Retina (tissue), 1 donor: ENCODE measurements at regions not wholly inside any gene's neighbourhood (a gene's known extent, or its start where the extent isn't known, plus 50 kb on each side); places are given as distances from the start of the nearest gene placed in this dataset.
"Not testable (repeated sequence)": the region's sequence is repeated elsewhere in the genome, so short reads cannot be mapped to it uniquely, and the experiment has no call there.

Experiments
- DNase-seq: peaks from one replicate; pipeline ENCODE4 v3.0.0-alpha.2; 2016

- peak; percentile 82 for DNase-seq
These were observed 257.6 kb upstream of the SDK2 start for GRCh38 chr17:73901661-73902415.

- no peak for DNase-seq
These were observed 258.4 kb upstream of the SDK2 start for GRCh38 chr17:73902416-73903181.

GRCh38 chr17:73906896-73907870, 262.9 kb upstream of the SDK2 start:
- no peak for DNase-seq

GRCh38 chr17:73909186-73909585, 264.9 kb upstream of the SDK2 start:
- DNase-seq, result no peak

GRCh38 chr17:73910206-73910605, 266.0 kb upstream of the SDK2 start:
- no peak for DNase-seq

- no peak for DNase-seq
These were observed 266.7 kb upstream of the SDK2 start for GRCh38 chr17:73910821-73911515.

- DNase-seq, result no peak
These were observed 267.6 kb upstream of the SDK2 start for GRCh38 chr17:73911726-73912372.

GRCh38 chr17:73912373-73912746, 268.1 kb upstream of the SDK2 start:
- no peak for DNase-seq

- DNase-seq, result no peak
These were observed 270.5 kb upstream of the SDK2 start for GRCh38 chr17:73914536-73915274.

GRCh38 chr17:73919033-73919432, 274.8 kb upstream of the SDK2 start:
- not testable (repeated sequence) for DNase-seq

- no peak for DNase-seq
These were observed 277.1 kb upstream of the SDK2 start for GRCh38 chr17:73921306-73921705.

GRCh38 chr17:73924114-73924908, 279.2 kb upstream of the RPL38 start:
- no peak for DNase-seq

GRCh38 chr17:73924909-73925186, 278.6 kb upstream of the RPL38 start:
- no peak for DNase-seq

GRCh38 chr17:73929860-73930430, 273.5 kb upstream of the RPL38 start:
- no peak for DNase-seq

- no peak for DNase-seq
These were observed 271.2 kb upstream of the RPL38 start for GRCh38 chr17:73932216-73932749.

GRCh38 chr17:73933164-73933766, 270.2 kb upstream of the RPL38 start:
- no peak for DNase-seq

GRCh38 chr17:73933871-73934270, 269.6 kb upstream of the RPL38 start:
- no peak for DNase-seq

GRCh38 chr17:73934696-73935095, 268.8 kb upstream of the RPL38 start:
- DNase-seq, result no peak

GRCh38 chr17:73936908-73937627, 266.4 kb upstream of the RPL38 start:
- DNase-seq, result no peak
